ENCODE measurements at regions not wholly inside any gene's neighbourhood (a gene's known extent, or its start where the extent isn't known, plus 50 kb on each side); places are given as distances from the start of the nearest gene placed in this dataset.

DNA sequence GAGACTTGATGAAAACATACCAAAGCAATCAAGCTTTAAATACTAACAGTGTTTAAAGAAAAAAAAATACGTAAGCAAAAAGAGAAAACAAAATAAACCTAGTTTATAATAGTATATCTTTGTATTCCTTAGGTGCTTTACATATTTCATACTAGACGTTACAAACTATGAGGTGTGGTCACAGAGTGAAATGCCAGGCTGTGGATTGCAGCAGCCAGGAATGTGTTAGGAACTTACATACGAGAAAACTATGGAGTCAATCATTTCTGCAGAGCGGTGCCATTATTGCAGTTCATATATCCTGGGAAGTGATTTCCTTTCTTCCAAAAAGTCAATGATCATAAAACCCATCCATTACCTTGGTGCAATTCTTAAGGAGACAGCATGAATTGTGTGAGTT lies 443.6 kb upstream of the GRAMD2B start:
- POLR2A ChIA-PET: no interaction called here
- Histone ChIP-seq H3K4me3 (ENCODE audit: low read length) (no peak overlapping the region), H3K36me3 (ENCODE audit: insufficient read depth, low read length) (no peaks in the 10 kb centered on the region), H3K27ac (ENCODE audit: low read depth in 1 of 2, low read length in 2 of 2) (no peak overlapping the region), H3K9me3 (ENCODE audit: control insufficient read depth in 1 of 2, insufficient read depth in 1 of 2, low read length in 2 of 2) (no peaks in the 10 kb centered on the region), H3K27me3 (ENCODE audit: control insufficient read depth in 1 of 2, insufficient read depth in 2 of 2, low read length in 2 of 2) (no peaks in the 10 kb centered on the region), H3K4me1 (ENCODE audit: insufficient read depth, low read length) (no peaks in the 10 kb centered on the region)
- no peak overlapping the region for H3K27ac Mint-ChIP-seq
- H3K9me3 Mint-ChIP-seq: peaks cover 4% of the 10 kb centered on the region
- no peaks in the 10 kb centered on the region for H3K36me3 Mint-ChIP-seq (ENCODE audit: low read depth)
- no peaks in the 10 kb centered on the region for H3K27me3 Mint-ChIP-seq
- H3K4me3 Mint-ChIP-seq: no peak overlapping the region
- ATAC-seq (ENCODE audit: poor library complexity) (no peak), DNase-seq (no peak)
- TF ChIP-seq, protein P1, sequence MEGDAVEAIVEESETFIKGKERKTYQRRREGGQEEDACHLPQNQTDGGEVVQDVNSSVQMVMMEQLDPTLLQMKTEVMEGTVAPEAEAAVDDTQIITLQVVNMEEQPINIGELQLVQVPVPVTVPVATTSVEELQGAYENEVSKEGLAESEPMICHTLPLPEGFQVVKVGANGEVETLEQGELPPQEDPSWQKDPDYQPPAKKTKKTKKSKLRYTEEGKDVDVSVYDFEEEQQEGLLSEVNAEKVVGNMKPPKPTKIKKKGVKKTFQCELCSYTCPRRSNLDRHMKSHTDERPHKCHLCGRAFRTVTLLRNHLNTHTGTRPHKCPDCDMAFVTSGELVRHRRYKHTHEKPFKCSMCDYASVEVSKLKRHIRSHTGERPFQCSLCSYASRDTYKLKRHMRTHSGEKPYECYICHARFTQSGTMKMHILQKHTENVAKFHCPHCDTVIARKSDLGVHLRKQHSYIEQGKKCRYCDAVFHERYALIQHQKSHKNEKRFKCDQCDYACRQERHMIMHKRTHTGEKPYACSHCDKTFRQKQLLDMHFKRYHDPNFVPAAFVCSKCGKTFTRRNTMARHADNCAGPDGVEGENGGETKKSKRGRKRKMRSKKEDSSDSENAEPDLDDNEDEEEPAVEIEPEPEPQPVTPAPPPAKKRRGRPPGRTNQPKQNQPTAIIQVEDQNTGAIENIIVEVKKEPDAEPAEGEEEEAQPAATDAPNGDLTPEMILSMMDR (IDR thresholded peaks at IDR 0.05): no peak
- CTCF ChIA-PET: no interaction called here
- no peaks in the 10 kb centered on the region for H3K4me1 Mint-ChIP-seq (ENCODE audit: low read depth)
- intact Hi-C loops (cut with DNase I, micrococcal nuclease): no loop called here

DNA sequence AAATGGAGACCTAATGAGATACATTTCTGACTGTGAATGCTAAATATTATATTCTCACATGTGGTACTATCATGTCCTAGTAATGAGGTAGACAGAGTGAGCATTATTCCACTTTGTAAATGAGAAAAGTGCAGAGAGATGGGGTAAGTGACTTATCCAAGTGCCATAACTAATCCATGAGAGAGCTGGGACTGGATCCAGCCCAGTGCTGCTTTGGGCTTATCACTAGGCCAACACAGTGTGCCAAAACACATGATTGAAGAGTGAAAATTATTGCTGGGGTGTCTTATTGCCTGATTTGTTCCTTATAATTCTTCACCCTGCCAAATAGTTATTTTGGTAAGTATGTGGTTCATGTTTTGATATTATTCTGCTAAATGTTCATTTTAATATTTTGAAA lies 442.2 kb upstream of the GRAMD2B start:
- POLR2A ChIA-PET: no interaction called here
- no peak overlapping the region for H3K27ac ChIP-seq (ENCODE audit: low read depth in 1 of 2, low read length in 2 of 2)
- H3K36me3 Mint-ChIP-seq (ENCODE audit: low read depth): no peaks in the 10 kb centered on the region

DNA sequence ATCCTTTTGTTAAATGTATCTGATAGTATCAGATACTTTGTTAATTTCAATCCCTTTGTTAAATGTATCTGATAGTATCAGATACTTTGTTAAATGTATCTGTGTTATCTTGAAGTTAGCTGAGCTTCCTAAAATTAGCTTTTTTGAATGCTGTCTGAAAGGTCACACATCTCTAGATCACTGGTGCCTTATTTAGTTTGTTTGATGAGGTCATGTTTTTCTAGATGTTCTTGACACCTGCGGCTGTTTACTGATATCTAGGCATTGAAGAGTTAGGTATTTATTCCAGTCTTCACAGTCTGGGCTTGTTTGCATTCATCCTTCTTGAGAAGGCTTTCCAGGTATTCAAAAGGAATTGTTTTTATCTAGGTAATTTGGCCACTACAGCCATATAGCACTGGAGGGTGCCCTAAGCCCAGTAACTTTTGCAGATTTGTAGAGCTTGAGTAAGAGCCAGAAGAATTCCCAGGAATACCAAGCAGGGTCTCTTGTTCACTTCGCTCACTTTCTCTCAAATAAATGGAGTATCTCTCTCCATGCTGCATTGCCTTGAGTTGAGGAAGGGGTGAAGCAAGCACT lies 435.4 kb upstream of the GRAMD2B start:
- ATAC-seq (ENCODE audit: poor library complexity): no peak
- Mint-ChIP-seq H3K27ac (no peak overlapping the region), H3K4me3 (no peak overlapping the region), H3K27me3 (no peaks in the 10 kb centered on the region), H3K36me3 (ENCODE audit: low read depth) (no peaks in the 10 kb centered on the region), H3K9me3 (no peaks in the 10 kb centered on the region), H3K4me1 (ENCODE audit: low read depth) (no peaks in the 10 kb centered on the region)
- TF ChIP-seq, protein P1 (IDR thresholded peaks at IDR 0.05): no peak
- Histone ChIP-seq H3K4me1 (ENCODE audit: insufficient read depth, low read length) (no peaks in the 10 kb centered on the region), H3K27me3 (ENCODE audit: control insufficient read depth in 1 of 2, insufficient read depth in 2 of 2, low read length in 2 of 2) (no peaks in the 10 kb centered on the region), H3K4me3 (ENCODE audit: low read length) (no peak overlapping the region), H3K27ac (ENCODE audit: low read depth in 1 of 2, low read length in 2 of 2) (no peak overlapping the region), H3K9me3 (ENCODE audit: control insufficient read depth in 1 of 2, insufficient read depth in 1 of 2, low read length in 2 of 2) (no peaks in the 10 kb centered on the region), H3K36me3 (ENCODE audit: insufficient read depth, low read length) (no peaks in the 10 kb centered on the region)
- intact Hi-C loops (cut with DNase I, micrococcal nuclease): no loop called here
- ChIA-PET POLR2A (no interaction called here), CTCF (no interaction called here)
- DNase-seq: no peak

More for the DNA sequence above, 442.2 kb upstream of the GRAMD2B start:
- Mint-ChIP-seq H3K9me3 (no peaks in the 10 kb centered on the region), H3K4me3 (no peak overlapping the region), H3K27me3 (no peaks in the 10 kb centered on the region), H3K4me1 (ENCODE audit: low read depth) (no peaks in the 10 kb centered on the region), H3K27ac (no peak overlapping the region)
- intact Hi-C loops (cut with DNase I, micrococcal nuclease): no loop called here
- CTCF ChIA-PET: no interaction called here
- DNase-seq (no peak), ATAC-seq (ENCODE audit: poor library complexity) (no peak)
- no peaks in the 10 kb centered on the region for H3K4me1 ChIP-seq (ENCODE audit: insufficient read depth, low read length)
- H3K9me3 ChIP-seq (ENCODE audit: control insufficient read depth in 1 of 2, insufficient read depth in 1 of 2, low read length in 2 of 2): no peaks in the 10 kb centered on the region
- H3K4me3 ChIP-seq (ENCODE audit: low read length): no peak overlapping the region
- H3K27me3 ChIP-seq (ENCODE audit: control insufficient read depth in 1 of 2, insufficient read depth in 2 of 2, low read length in 2 of 2): no peaks in the 10 kb centered on the region
- H3K36me3 ChIP-seq (ENCODE audit: insufficient read depth, low read length): no peaks in the 10 kb centered on the region
- TF ChIP-seq, protein P1 (IDR thresholded peaks at IDR 0.05): no peak

Measured in CD4-positive, alpha-beta T cell (primary cell).